ENCODE measurements at regions not wholly inside any gene's neighbourhood (a gene's known extent, or its start where the extent isn't known, plus 50 kb on each side); places are given as distances from the start of the nearest gene placed in this dataset.
"Not testable (repeated sequence)": the region's sequence is repeated elsewhere in the genome, so short reads cannot be mapped to it uniquely, and the experiment has no call there.

DNA sequence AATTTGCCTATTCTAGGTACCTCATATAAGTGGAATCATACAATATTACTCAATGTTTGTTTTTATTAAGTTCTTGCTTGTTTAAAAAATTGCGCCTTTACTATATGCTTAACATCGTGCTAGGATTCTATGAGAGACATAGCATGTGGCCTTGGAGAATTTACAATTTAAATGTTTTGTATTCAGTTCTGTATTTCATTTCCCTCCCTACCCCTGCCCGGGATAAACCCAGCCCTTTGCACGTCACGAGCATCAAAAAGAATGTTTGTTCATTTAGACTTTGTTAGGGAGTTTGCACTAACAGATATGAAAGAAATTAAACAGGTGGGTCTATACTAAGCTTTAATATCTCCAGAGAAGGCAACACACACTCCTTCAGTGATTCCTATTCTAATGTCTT, 75.7 kb downstream of the C18orf54 start:
- DNase-seq, result no peak

DNA sequence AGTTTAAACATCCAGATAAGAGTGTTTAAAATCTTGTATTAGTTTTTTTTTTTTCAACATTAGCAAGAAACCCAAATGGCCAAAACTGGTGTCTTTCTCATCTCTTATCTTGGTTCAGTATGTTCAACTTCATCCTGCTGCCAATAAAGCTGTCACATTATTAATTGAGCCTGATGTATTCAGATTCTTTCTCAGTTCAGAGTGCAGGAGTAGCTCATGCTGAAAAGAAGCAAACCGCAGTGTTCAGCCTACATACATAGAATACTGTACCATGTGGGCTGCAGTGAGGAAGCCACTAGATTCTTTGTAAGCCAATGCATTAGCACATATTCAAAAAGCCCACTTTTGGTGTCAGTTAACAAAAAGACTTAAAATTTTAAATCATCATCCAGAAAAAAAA, 76.2 kb downstream of the C18orf54 start:
- no peak for DNase-seq

DNA sequence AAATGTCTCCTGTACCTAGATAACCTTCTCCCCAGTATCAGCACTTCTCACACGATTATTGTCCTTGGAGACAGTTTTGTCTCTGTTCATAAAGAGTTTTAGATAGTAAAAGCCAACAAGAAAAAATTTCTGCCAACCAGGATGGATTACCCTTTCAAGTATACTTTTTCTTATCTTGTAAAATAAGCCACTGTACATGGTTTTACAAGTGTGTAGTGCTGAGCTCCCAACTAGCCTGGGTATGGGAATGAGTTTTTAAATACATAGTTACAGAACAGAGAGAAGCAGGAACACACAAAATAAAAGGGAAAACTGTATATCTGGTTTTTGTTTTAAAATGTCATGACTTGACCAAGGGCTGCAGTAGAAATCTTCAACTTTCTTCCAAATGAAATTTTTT, 76.7 kb downstream of the C18orf54 start:
- no peak for DNase-seq

DNA sequence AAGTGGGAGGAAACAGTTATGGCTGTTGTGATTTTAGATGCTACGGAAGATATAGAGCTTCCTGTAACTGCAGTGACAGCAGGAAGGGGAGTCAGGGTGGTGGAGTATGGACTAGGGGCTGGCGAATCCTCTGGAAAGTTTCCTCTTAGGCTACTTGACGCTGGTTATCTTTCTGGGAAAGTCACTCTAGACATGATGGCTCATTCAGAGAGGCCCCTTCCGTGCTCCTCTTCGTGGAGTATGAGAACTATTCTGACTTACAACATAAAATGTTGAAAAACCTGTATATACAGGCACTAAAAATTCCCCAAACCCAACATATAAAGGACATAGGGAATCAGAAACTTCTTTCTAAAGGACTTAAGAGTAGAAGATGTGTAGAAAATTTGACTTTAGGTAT, 78.8 kb downstream of the C18orf54 start:
- no peak for DNase-seq

DNA sequence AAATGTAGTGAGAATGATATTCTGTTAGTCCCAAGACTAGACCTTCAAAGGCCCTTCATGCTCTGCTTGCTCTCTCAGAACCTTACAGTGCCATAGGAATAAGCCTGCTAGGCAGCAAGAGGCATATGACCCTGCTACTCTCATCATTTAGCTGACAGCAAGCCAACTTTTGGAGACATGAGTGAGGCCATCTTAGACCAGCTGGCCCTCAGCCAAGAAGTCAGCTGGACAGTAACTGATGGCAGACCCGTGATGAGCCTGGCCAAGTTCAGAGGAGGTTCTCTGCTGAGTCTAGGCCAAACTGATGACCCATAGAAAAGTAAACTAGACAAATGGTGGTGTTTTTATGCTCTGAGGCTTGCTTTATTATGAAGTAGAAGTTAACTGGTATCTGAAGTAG, 82.6 kb downstream of the C18orf54 start:
- no peak for DNase-seq

DNA sequence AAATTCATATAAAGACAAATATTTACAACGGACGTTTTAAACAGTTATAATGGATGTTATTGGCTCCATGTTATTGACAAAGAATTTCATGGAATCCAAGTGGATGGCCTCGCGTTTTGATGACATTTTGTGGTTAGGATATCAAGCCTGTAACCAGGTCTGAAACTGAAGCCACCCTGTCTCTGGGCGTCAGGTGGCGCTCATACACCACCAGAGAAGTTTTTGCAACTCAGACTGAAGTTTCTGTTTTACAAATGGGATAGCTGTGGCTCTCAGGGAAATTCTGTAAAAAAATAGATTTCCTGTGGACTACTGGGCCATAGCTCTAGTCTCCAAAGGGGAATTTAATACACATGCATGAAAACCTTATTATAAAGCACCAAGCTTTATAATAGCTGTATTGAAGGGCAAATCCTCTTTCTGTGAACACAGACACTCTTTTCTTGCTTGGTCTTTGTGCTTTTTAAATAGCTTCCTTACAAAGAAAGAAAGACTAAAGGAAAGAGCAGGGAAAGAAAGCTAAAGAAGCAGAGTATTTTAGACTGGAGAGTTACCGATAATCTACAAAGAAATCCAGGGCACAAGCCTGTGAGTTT, 86.7 kb downstream of the C18orf54 start:
- peak; percentile 66 for DNase-seq

DNA sequence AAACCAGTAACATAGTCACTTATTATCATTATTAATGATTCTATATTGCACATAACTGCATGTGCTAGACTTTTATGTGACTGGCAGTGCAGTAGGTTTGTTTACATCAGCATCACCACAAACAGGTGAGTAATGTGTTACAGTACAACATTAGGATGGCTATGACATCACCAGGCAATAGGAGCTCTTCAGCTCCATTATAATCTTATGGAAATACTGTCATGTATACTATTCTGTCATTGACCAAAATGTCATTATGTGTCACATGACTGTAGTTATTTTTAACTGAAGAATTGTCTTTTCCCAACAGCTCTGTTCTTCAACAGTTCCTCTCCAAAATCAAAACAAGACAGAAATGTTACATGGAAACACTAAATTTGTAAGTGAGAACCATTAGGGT, 96.3 kb downstream of the C18orf54 start:
- DNase-seq, result no peak

DNA sequence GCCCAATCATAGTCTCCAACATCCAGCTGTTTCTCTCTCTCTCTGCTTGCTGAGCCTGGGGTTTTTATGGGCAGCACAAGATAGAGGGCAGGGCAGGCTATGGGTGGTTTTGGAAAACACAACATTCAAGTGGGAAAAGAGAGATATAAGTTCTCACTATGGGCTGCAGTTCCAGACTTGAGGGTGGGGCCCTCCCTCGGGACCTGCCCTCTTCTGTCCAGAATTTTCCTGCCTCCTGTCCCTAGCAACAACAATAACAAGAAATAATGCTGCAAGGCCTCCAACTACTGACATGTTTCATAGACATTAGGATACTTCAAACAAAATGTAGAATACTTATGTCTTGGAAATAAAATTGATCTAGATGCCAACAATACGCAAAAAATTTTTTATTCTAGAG, 107.8 kb downstream of the C18orf54 start:
- DNase-seq, result no peak

DNA sequence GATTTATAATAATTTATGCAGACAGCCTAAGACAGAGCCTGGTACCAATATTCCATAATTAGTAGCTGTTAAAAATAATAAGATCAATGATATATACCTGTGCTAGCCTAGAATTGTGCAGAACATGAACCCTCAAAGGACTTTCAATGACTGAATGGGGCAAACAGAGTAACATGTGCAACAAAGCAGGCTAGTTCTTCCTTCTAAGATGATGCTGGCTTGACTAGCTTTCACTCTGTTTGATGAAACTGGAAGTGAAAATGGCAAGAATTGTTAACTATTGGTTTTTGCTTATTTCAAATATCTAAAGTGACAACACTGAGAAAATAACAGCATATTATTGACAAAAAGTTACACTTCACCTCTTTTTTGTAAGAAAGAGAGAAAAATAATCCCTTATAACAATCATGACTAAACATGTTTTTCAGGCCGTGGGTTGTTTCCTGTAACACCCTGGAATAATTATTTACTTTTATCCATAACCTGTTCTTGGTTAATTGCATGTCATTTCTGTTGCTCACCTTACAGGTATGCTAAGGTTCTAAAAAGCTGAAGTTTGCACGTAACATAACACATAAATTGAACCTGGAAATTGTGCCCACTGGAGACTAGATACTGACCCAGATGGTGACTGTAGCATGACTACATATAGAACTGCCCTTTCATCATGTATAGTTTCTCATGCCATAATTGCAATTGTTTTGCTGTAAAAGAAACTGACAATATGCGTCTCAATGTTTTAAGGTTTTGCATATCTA, 108.7 kb downstream of the C18orf54 start:
- no peak for DNase-seq

DNA sequence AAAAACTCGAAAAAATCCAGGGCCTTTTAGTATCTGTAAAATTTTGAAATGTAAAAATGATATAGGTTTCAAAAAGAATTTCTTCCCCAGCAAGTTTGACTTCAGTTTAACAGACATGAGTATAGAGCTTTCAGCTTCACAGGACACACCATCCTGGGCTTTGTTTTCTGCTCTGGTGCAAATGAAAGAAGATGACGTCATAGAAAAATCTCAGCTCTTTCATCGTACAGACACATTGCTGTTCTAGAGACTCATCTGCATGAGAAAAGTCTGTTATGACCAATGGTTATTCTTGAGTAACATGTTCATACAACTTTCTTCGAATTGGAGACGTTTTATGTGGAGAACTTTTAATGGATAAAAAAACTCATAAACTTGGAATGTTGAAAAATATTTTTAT, 111.7 kb upstream of the DYNAP start:
- DNase-seq, result no peak

DNA sequence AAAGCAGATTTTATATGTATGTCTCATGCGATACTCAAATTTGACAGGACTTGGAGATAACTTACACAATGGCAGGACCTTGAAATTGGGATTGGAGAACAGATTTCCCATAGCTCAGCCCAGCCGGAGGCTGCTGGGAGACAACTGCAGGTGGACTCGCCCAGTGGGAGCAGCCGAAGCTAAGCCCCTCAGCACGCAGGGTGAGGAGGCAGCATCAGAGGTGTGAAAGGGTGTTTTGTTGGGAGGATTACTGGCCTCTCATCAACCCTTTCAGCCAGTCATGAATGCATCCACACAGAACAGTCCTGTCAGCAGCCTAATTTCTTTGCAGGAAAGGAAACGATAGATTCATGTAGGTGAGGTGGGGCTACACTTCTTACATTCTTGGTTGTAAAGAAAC, 110.4 kb upstream of the DYNAP start:
- DNase-seq, result no peak

DNA sequence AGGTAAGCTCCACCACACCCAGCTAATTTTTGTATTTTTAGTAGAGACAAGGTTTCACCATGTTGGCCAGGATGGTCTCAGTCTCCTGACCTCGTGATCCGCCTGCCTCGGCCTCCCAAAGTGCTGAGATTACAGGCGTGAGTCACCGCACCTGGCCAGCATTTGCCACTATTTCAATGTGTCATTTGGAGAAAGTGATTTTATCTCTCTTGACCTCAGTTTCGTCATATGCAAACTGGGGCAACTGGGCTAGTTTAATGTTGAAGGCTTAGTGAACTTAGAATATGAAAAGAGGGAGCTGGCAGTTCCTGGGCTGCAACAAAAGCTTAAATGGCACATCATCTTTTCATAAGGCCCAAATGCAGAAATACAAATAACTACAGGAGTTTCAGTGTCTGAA, 88.6 kb upstream of the DYNAP start:
- DNase-seq, result not testable (repeated sequence)

DNA sequence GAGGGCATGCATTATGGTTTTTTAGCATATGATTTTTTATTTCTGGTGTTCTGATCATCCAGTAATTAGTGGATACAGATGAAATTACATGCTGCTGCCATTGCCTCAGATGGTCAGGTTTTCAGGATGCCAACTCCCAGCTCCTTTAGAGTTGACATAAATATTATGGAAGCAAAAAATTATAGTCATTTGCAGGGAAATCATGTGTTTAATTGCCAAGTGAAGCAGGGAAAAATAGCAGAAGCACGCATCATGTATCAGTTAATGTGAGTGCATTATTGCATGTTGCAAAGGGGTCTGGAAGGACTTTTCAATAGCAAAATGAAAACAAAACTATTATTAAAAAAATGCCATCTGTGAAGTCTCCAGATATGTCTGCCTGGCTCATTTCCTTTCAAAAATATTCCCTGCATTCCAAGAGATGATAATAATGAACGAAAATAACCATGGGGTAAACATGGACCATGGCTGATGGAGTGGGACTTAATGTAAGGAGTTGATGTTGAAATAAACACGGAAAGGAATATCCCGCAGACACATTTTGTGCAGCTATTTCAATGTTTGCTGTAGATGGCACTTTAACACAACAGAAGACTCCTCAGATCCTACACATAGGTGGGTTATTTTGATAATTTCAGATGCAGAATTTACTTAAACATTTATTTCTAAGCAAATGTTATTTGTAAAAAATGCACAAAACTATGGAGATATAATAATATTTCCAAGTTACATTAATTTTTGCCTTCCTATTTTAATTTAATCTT, 87.7 kb upstream of the DYNAP start:
- DNase-seq, result no peak

DNA sequence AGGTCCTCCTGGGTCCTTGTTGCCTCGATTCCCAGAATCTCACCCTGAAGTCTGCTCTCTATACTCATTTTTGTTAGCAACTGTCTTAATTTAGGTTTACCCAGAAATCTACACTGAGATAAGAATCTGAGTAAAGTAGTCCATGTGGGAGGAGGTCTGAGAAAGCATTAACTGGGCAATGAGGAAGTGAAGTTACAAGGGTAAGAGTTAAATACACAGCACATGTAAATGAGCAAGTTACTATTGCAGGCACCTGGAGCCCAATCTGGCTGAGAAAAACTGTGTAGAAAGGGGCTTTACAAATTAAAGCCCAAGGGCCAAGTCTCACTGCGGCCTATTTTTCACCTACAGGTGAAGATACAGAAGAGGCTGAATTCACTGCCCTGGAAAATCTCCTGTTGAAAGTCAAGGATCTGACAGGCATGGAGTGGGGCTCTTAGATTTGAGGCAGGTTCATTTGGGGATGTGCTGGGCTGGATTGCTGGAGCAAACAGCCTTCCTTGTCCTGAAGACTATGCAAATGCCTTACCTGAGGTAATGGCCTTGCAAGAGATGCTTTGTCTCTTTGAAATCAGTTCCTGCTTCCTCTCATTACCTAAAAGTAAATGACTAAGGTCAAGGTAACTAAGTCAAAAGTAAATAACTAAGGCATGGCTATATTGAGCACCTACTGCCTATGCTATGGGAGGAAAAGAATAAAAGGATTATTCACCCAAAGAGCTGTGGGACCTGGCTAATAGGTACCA, 84.4 kb upstream of the DYNAP start:
- no peak for DNase-seq

DNA sequence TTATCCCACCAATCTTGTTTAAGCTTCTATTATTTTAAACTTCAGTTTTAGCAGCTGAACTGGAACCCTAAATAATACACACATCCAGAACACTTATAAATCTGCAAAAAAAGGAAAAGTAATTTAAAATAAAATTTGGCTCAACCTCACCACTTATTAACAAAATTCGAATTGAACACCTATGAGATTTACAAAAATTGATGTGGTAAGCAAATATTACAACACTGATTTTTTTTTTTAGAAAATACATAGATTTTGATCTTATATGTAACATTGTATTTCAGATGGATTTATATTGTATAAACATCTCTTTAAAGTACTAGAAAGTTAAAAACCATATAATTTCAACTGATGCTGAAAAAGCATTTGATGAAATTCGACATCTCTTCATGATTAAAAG, 81.3 kb upstream of the DYNAP start:
- DNase-seq, result no peak

DNA sequence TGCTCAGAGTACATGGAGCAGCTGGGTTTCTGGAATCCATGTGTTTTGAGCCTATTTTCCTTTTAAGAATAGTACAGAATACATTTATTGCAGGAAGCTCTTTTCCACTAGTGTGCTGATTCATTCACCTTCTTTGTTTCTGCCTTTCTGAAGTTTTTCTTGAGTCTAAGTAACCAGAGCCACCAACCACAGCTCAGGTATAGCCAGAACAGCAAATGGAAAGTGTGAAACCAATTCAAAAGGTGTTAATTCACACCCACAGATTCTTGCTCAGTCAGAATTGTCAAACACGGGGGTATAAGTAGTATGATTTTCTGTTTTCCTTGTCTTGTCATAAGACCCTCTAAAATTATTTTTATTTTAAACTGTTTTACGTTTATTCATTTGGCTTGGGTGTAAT, 75.9 kb upstream of the DYNAP start:
- DNase-seq, result no peak

DNA sequence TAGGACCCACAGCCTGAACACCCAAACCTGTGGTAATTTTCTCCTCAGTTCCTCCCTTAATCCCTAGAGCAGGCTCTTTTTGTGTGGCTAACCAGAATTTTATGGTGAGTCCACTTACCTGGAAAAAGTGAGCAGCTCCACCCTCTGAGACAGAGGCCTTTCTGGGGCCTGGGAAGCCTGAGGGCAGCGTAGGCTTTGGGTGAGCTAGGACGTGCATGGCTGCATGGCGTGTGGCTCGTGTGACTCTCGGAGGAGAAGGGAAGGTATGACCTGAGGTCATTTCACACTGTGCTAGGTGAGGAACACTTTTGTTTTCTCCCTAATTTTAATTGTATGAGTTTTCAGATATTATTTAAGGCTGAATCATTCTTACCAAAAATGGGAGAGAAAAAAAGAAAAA, 73.5 kb upstream of the DYNAP start:
- DNase-seq, result no peak

DNA sequence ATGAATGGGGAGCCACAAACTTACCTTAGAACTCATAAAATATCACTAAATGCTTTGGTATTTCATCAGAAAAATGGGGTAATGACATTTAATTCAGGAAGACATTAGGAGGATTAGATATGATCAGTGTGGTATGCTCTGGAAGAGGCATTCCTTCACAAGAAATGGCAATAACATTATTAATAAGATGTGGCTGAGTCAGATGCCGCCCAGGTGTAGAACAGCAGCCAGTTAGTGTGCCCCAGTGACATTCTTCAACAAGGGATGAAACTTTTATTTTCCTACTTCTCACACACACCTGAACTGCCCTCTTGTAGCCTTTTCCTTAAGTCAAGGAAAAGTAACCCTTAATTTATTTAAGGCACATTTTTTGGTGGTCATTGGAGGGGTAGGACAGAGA, 69.2 kb upstream of the DYNAP start:
- no peak for DNase-seq

DNA sequence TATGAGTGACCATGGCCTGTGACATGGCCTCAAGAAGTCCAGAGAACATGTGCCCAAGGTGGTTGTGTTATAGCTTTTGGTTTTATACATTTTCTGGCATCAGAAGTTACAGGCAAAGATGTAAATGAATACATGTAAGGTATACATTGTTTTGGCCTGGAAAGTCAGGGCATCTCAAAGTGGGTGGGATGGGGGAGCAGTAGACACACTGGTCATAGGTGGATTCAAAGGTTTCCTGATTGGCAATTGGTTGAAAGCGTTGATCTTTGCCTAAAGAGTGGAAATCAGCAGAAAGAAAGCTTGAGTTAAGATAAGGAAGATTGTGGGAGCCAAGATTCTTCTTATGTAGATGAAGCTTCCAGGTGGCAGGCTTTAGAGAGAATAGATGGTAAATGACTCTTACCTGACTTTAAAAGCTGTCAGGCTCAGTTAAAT, 62.1 kb upstream of the DYNAP start:
- DNase-seq, result no peak

DNA sequence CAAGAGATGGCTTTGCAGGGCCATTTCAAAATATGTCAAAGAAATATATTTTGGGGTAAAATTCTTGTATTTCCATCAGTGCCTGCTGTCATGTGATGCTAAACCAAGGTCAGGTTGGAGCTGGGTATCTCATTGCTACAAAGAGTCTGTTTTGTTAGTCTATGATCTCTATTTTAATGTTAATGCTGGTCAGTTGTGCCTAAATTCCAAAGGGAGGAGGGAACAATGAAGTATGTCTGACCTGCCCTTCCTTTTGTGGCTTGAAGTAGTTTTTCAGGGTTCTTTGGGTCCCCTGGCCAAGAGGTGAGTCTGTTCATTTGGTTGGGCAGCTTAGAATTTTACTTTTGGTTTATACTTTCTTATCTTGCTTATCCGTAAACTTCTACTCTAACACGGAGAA, 61.6 kb upstream of the DYNAP start:
- no peak for DNase-seq

DNA sequence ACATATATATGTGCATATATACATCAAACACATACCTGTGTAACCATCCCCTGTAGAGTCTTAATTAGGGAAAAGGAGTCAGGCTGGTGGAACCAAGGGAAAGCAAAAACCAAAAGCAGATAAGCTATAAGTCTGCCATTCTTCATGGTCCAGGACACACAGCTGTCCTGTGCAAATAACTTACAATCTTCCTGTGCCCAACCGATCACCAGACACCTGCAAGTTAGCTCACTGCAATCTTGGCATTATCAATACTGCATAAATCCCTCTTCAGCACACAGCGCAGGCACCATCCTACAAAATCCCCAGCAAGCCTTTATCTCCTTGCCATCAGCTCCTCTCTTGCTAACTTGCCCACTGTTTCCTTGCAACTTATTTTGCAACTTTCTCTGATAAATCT, 60.8 kb upstream of the DYNAP start:
- DNase-seq, result no peak

DNA sequence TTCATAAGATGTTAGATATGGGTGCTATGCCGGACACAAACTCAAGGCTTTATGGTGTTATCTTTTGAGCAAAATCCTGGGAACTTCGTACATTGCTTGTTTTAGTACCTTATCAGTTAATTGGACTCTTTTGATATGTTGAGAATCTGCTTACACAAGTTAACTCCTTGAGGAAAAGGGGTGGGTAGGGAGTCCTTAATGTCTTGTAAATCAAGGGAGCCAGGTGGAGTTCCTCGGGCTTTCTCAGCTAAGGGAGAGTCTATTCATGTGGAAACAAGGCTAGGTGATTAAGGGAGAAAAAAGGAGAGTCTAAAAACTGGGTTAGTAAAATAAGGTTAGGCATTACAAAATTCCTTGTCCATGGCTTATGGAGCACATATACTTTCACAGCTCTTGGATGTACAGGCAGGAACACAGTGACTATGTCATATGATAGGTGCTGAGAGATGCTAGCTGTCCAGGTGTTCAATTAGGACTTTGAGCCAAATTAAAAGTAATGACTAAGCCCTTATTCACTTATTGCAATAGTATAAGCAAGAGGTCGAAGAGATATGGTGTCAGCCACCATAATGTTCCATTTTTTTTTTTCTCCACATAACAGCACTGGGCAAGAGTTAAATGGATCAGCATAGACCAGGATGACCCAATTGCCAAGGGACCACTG, 59.5 kb upstream of the DYNAP start:
- no peak for DNase-seq

DNA sequence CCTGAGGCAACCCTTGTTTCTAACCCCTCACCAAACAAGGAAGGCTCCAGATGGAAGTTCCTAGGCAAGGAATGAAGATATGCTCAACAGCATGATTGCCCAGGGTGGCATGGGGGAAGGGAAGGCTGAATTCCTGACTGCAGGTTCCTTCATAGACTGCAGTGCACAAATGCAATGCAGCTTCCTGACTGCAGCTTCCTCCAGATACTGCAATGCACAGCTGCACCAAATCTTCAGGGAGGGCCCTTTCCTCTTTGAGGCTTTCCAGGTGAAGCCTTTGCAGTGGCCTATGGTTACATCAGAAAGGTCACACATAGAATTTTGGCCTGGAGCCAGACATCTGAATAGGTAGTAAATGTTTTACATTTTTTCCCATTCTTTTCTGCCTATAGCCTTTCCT, 58.8 kb upstream of the DYNAP start:
- DNase-seq, result no peak

Measured in activated effector memory CD4-positive, alpha-beta T cell treated with anti-CD3 and anti-CD28 coated beads, Interleukin-2, amount 50 U/mL, for 16 hours (primary cell).